Parathyroid adenoma (tissue), 2 donors: ENCODE measurements at regions not wholly inside any gene's neighbourhood (a gene's known extent, or its start where the extent isn't known, plus 50 kb on each side); places are given as distances from the start of the nearest gene placed in this dataset.
"Not testable (repeated sequence)": the region's sequence is repeated elsewhere in the genome, so short reads cannot be mapped to it uniquely, and the experiment has no call there.

Experiments used
- H2AFZ ChIP-seq: fragments of 300-600 bp; sonication (generic); one replicate; pipeline ENCODE4 v1.7.0; 2017; ENCODE audit warnings: antibody characterized with exemption, mild to moderate bottlenecking
- H3K27ac ChIP-seq: fragments of 300-600 bp; sonication (generic); one replicate; pipeline ENCODE4 v1.7.0; 2017
- H3K27me3 ChIP-seq: fragments of 300-600 bp; sonication (generic); one replicate; pipeline ENCODE4 v1.7.0; 2017; ENCODE audit warnings: low read length; ENCODE audit not compliant: control insufficient read depth, insufficient read depth
- H3K36me3 ChIP-seq: fragments of 300-600 bp; sonication (generic); one replicate; pipeline ENCODE4 v1.7.0; 2017; ENCODE audit warnings: low read length; ENCODE audit not compliant: control insufficient read depth, insufficient read depth
- H3K4me1 ChIP-seq: fragments of 300-600 bp; sonication (generic); one replicate; pipeline ENCODE4 v1.7.0; 2017; ENCODE audit warnings: control low read depth
- H3K4me2 ChIP-seq: fragments of 300-600 bp; sonication (generic); one replicate; pipeline ENCODE4 v1.7.0; 2017; ENCODE audit warnings: low read length
- H3K4me3 ChIP-seq: fragments of 300-600 bp; sonication (generic); one replicate; pipeline ENCODE4 v1.7.0; 2017; ENCODE audit warnings: low read depth, low read length
- H3K79me2 ChIP-seq: fragments of 300-600 bp; sonication (generic); one replicate; pipeline ENCODE4 v1.7.0; 2017; ENCODE audit warnings: control low read depth
- H3K9ac ChIP-seq: fragments of 300-600 bp; sonication (generic); one replicate; pipeline ENCODE4 v1.7.0; 2017; ENCODE audit warnings: mild to moderate bottlenecking
- H3K9me3 ChIP-seq: fragments of 300-600 bp; sonication (generic); one replicate; pipeline ENCODE4 v1.7.0; 2017; ENCODE audit warnings: low read length; ENCODE audit not compliant: control insufficient read depth
- CTCF ChIP-seq: fragments of 300-600 bp; sonication (generic); IDR thresholded peaks from one replicate; pipeline ENCODE4 v1.7.0; 2017; ENCODE audit warnings: antibody characterized with exemption, mild to moderate bottlenecking
- donor health status: primary hyperparathyroidism.

- H3K36me3 ChIP-seq: no peaks in the 10 kb centered on the region
- H3K79me2 ChIP-seq: no peaks in the 10 kb centered on the region
- no peak overlapping the region for H2AFZ ChIP-seq
- no peak overlapping the region for H3K4me3 ChIP-seq
- no peaks in the 10 kb centered on the region for H3K4me1 ChIP-seq
- H3K9me3 ChIP-seq: no peaks in the 10 kb centered on the region
- no peak overlapping the region for H3K27ac ChIP-seq
- no peak for TF ChIP-seq CTCF
- H3K9ac ChIP-seq: no peak overlapping the region
- no peak overlapping the region for H3K4me2 ChIP-seq
- H3K27me3 ChIP-seq: no peaks in the 10 kb centered on the region
Observed at GRCh38 chr11:116329354-116330090, 443.3 kb downstream of the BUD13 start.

GRCh38 chr11:116328851-116329250 lies 443.9 kb downstream of the BUD13 start:
- TF ChIP-seq CTCF: no peak
- no peak overlapping the region for H3K9ac ChIP-seq
- H2AFZ ChIP-seq: no peak overlapping the region
- H3K79me2 ChIP-seq: no peaks in the 10 kb centered on the region
- no peaks in the 10 kb centered on the region for H3K4me1 ChIP-seq
- no peak overlapping the region for H3K27ac ChIP-seq
- H3K36me3 ChIP-seq: no peaks in the 10 kb centered on the region
- no peak overlapping the region for H3K4me2 ChIP-seq
- H3K4me3 ChIP-seq: no peak overlapping the region
- no peaks in the 10 kb centered on the region for H3K27me3 ChIP-seq
- no peaks in the 10 kb centered on the region for H3K9me3 ChIP-seq

GRCh38 chr11:116328391-116328790 lies 444.4 kb downstream of the BUD13 start:
- Histone ChIP-seq H3K79me2 (no peaks in the 10 kb centered on the region), H3K4me2 (no peak overlapping the region), H3K4me1 (no peaks in the 10 kb centered on the region), H3K9ac (no peak overlapping the region), H3K36me3 (no peaks in the 10 kb centered on the region), H2AFZ (no peak overlapping the region), H3K9me3 (no peaks in the 10 kb centered on the region), H3K4me3 (no peak overlapping the region), H3K27ac (no peak overlapping the region), H3K27me3 (no peaks in the 10 kb centered on the region)
- no peak for TF ChIP-seq CTCF

- Histone ChIP-seq H2AFZ (no peak overlapping the region), H3K4me3 (no peak overlapping the region), H3K9me3 (no peaks in the 10 kb centered on the region), H3K9ac (no peak overlapping the region), H3K4me1 (no peaks in the 10 kb centered on the region), H3K36me3 (no peaks in the 10 kb centered on the region), H3K4me2 (no peak overlapping the region), H3K79me2 (no peaks in the 10 kb centered on the region), H3K27ac (no peak overlapping the region), H3K27me3 (no peaks in the 10 kb centered on the region)
- no peak for TF ChIP-seq CTCF
Observed at GRCh38 chr11:116326146-116326545, 446.6 kb downstream of the BUD13 start.

- no peaks in the 10 kb centered on the region for H3K79me2 ChIP-seq
- no peak overlapping the region for H3K9ac ChIP-seq
- no peaks in the 10 kb centered on the region for H3K9me3 ChIP-seq
- no peaks in the 10 kb centered on the region for H3K36me3 ChIP-seq
- no peak overlapping the region for H3K27ac ChIP-seq
- no peak for TF ChIP-seq CTCF
- H3K4me1 ChIP-seq: no peaks in the 10 kb centered on the region
- H3K4me2 ChIP-seq: no peak overlapping the region
- H3K4me3 ChIP-seq: no peak overlapping the region
- H2AFZ ChIP-seq: no peak overlapping the region
- H3K27me3 ChIP-seq: no peaks in the 10 kb centered on the region
Observed at GRCh38 chr11:116325247-116325646, 447.5 kb downstream of the BUD13 start.

GRCh38 chr11:116324077-116324476 lies 448.7 kb downstream of the BUD13 start:
- not testable (repeated sequence) for H3K4me3 ChIP-seq, H2AFZ ChIP-seq, H3K9me3 ChIP-seq, H3K4me1 ChIP-seq, H3K4me2 ChIP-seq, H3K79me2 ChIP-seq, H3K36me3 ChIP-seq, H3K27ac ChIP-seq, H3K27me3 ChIP-seq, H3K9ac ChIP-seq
